ENCODE measurements at regions not wholly inside any gene's neighbourhood (a gene's known extent, or its start where the extent isn't known, plus 50 kb on each side); places are given as distances from the start of the nearest gene placed in this dataset.
"Not testable (repeated sequence)": the region's sequence is repeated elsewhere in the genome, so short reads cannot be mapped to it uniquely, and the experiment has no call there.

DNA sequence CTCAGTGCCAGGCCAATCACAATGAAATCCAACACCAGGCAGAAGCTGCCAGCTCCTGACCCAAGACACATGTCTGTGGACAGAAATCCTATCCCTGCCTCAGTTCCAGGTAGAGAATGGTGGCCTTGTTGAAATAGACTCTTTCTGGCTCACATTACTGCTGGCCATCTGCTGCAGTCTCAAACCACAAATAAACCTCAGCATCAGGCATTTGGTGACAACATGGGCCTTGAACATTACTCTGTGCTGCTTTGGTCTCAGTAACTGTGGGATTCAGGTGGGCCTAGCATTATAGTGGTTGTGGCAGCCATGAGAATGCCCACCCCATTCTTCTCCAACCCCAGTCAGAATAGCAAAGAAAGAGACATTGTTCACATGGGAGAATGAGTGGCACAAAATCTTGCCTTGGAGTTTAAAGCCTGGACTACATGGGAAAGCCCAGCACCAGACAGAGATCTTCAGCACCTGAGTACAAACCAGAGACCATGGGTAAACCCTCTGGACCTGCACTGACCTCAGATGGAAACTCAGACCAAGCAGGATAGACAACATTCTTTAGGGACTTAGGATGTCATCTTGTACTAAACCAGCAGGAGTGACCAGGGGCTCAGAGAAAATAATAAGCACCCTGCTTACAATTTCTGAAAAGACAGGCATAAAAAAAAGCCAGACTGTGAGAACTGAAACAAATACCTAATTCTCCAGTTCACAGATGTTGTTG lies 50.4 kb upstream of the TRAM1L1 start:
- ChIA-PET POLR2A (no interaction called here), CTCF (interaction anchor here (1.0 to 1.8 kb wide), 3 partner anchors 16 to 1135 kb away, joined by 3 to 11 read pairs (median 4); no protein-coding TSS in a partner anchor)
- no peak for DNase-seq (ENCODE audit: extremely low spot score)
- TF ChIP-seq, protein P1, sequence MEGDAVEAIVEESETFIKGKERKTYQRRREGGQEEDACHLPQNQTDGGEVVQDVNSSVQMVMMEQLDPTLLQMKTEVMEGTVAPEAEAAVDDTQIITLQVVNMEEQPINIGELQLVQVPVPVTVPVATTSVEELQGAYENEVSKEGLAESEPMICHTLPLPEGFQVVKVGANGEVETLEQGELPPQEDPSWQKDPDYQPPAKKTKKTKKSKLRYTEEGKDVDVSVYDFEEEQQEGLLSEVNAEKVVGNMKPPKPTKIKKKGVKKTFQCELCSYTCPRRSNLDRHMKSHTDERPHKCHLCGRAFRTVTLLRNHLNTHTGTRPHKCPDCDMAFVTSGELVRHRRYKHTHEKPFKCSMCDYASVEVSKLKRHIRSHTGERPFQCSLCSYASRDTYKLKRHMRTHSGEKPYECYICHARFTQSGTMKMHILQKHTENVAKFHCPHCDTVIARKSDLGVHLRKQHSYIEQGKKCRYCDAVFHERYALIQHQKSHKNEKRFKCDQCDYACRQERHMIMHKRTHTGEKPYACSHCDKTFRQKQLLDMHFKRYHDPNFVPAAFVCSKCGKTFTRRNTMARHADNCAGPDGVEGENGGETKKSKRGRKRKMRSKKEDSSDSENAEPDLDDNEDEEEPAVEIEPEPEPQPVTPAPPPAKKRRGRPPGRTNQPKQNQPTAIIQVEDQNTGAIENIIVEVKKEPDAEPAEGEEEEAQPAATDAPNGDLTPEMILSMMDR (IDR thresholded peaks at IDR 0.05; ENCODE audit: control extremely low read depth, extremely low read depth, low read depth, missing control alignments): no peak

DNA sequence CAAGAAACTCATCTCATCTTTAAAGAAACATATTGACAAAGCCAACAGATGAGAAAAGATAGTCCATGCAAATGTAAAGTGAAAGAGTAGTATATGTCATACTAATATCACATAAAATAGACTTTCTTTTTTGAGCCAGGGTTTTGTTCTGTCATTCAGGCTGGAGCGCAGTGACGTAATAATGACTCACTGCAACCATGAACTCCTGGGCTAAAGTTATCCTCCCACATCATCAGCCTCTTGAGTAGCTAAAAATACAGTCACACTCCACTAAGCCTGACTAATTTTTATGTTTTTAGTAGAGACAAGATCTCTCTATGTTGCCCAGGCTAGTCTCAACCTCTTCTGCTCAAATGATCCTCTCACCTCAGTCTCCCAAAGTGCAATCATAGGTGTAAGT lies 51.8 kb upstream of the TRAM1L1 start:
- POLR2A ChIA-PET: no interaction called here
- CTCF ChIA-PET: no interaction called here
- TF ChIP-seq, protein P1 (IDR thresholded peaks at IDR 0.05; ENCODE audit: control extremely low read depth, extremely low read depth, low read depth, missing control alignments): no peak
- no peak for DNase-seq (ENCODE audit: extremely low spot score)

DNA sequence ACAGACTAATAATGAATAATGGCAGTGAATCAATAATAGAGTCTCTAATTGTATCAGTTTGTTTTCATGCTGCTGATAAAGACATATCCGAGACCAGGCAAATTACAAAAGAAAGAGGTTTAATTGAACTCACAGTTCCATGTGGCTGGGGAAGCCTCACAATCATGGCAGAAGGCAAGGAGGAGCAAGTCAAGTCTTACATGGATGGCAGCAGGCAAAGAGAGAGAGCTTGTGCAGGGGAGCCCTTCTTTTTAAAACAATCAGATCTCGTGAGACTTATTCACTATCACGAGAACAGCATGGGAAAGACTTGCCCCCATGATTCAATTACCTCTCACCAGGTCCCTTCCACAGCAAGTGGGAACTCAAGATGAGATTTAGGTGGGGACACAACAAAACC lies 53.4 kb upstream of the TRAM1L1 start:
- POLR2A ChIA-PET; DNase-seq (ENCODE audit: extremely low spot score); CTCF ChIA-PET: not testable (repeated sequence)

DNA sequence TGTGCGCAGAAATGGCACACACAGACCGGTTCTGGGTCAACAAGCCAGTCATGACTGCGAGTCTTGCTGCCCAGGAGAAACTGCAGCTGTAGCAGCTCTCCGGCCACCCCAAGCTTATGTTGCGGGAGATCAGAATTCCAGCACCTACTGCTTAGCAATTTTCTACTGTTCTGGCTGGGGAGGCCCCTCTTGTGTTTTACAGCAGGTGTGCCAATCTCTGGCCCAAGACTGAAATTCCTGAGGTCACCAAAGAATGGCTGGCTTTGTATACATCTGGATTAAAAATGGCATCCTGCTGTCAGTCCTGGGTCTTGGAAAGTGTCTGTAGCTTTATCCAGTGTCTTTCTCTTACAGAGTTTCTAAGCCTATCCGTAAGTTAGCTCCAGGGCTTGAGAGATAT lies 68.9 kb upstream of the TRAM1L1 start:
- DNase-seq (ENCODE audit: extremely low spot score): no peak
- POLR2A ChIA-PET: no interaction called here
- TF ChIP-seq, protein P1 (IDR thresholded peaks at IDR 0.05; ENCODE audit: control extremely low read depth, extremely low read depth, low read depth, missing control alignments): no peak
- CTCF ChIA-PET: no interaction called here

DNA sequence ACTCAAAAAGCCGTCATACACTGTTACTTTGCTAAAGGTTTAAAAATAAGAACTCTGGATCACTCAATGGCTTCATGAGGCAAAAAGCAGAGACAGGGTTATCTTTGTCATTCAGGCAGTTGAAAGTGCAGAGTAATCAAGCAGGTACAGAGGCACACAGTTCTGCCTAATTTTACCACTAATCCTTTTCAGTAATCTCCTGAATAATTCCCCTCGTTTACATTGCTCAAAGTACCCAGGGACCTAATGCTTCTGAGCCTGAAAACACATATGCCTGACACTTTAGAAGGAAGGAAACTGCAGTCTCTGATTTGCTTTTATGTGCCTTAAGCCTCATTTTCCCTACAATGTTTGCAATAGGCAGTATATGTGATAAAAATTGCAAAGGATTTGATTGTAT lies 71.4 kb upstream of the TRAM1L1 start:
- CTCF ChIA-PET: no interaction called here
- POLR2A ChIA-PET: no interaction called here

DNA sequence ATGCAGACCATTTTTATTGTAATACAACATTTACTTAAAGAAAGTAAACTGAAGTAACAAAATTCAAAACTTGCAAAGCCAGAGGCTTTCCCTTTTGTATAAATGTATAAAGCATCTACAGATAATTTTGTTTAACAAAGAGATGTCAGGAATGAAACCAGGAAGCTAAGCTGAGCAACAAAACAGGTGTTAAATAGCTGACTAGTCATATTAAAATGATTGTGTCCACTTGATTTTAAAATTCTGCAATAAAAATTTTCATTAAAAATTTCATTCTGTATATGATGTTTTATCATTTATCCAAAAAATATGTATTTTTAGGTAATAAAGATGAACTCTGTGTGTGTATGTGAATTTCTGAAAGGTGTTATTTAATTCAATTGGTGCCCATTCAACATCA lies 72.0 kb upstream of the TRAM1L1 start:
- DNase-seq (ENCODE audit: extremely low spot score): no peak
- ChIA-PET CTCF (no interaction called here), POLR2A (no interaction called here)
- TF ChIP-seq, protein P1 (IDR thresholded peaks at IDR 0.05; ENCODE audit: control extremely low read depth, extremely low read depth, low read depth, missing control alignments): no peak

More for the DNA sequence above, 71.4 kb upstream of the TRAM1L1 start:
- no peak for DNase-seq (ENCODE audit: extremely low spot score)
- TF ChIP-seq, protein P1 (IDR thresholded peaks at IDR 0.05; ENCODE audit: control extremely low read depth, extremely low read depth, low read depth, missing control alignments): no peak

DNA sequence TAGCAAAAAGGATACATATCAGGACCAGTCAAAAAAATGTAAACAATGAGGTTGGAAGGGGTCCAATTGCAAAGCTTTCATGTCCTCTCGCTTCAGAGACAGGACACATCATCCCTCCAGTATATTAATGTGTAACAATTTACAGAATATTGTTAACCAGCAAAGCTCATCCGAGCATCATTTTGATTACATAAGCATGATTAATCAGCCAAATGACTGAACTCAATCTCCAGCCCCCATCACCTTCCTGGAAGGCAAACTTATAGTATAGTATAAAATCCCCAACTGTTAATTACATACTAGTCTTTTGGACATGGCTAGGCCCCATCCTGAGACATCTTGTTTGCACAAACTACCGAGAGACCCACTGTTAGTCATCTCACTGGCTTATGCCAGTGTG lies 77.6 kb upstream of the TRAM1L1 start:
- CTCF ChIA-PET: no interaction called here
- DNase-seq (ENCODE audit: extremely low spot score): no peak
- TF ChIP-seq, protein P1 (IDR thresholded peaks at IDR 0.05; ENCODE audit: control extremely low read depth, extremely low read depth, low read depth, missing control alignments): no peak
- POLR2A ChIA-PET: no interaction called here

Data from GM10248 (cell line).